ENCODE measurements at regions not wholly inside any gene's neighbourhood (a gene's known extent, or its start where the extent isn't known, plus 50 kb on each side); places are given as distances from the start of the nearest gene placed in this dataset.

DNA sequence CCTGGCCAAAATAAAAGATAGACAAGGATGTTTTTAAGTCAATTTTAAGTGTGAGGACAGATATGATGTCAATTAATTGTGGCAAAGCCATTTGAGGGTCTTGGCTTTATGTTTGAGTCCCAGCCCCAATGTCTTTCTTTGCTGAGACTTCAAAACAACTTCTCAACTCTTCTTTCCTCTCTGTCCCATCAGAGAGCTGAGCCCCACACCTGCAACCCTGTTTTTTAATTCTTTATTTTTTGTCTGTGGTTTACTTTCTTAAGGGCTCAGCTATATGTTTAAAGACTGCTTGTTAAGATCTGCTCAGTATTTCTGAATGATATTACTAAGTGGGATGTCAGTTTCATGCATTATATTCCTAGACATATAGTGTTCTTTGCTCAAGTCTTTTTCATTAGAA lies 164.3 kb downstream of the HS3ST1 start:
- DNase-seq = no peak

DNA sequence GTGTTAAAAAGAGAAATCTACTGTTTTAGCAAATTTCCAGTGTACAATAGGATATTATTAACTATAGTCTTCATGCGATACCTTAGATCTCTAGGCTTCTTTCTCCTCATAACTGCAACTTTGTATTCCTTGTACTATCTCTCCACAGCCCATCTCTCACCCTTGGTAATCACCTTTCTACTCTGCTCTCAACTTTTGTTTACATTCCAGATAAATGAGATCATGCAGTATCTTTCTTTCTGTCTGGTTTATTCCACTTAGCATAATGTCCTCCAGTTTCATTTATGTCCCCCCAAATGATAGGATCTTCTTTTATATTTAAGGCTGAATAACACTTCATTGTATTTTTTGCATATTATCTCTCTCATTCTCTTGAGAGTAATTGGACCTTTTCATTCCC lies 165.5 kb downstream of the HS3ST1 start:
- no peak for DNase-seq

DNA sequence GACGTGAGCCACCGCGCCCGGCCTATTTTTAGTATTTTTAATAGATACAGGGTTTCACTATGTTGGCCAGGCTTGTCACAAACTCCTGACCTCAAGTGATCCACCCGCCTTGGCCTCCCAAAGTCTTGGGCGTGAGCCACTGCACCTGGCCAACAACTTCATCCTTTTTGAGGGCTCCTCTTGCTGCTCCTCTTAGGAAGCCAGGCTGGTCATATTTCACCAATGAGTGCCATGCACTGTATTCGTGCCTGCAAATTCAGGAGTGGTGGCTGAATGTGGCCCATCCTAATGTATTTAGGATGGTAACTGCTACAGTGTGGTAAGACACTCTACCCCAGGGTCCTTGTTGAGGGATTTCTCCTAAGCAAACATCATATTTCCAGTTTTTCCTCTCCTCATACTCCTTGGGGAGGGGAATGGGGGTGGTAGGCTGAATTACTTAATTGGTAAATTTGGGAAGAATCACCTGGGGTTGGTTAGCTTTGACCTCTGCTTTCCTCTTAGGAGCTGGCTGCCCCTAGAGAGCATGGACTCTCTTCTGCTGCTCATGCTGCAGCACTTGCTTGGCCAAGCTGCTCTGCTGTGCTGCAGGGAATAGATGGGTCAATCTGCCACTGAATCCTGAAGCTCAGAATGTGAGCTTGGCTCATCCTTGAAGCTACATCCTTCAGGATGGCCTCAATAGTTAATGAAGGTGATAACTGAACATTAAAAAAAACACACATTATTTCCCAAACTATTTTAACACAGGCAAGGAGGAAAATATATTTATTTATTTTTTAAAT lies 167.4 kb downstream of the HS3ST1 start:
- no peak for DNase-seq

DNA sequence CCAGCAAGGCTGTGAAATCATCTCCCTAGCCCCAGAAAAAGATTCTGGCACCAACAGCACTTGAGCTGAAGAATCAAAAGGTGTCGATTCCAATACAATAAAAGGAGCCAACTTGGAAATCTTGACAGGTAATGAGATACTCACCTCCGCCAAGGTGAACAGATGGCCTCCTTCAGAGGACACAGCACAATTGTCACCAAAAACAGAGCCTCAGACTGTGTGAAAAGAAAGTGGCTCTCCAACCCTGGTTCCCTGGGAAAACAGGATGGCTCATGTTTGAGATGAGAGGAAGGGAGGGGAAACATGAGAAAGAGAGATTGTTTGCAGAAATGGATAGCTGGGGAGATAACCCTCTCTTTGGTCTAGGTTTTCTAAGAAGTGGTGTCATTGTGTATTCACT lies 168.9 kb downstream of the HS3ST1 start:
- no peak for DNase-seq

DNA sequence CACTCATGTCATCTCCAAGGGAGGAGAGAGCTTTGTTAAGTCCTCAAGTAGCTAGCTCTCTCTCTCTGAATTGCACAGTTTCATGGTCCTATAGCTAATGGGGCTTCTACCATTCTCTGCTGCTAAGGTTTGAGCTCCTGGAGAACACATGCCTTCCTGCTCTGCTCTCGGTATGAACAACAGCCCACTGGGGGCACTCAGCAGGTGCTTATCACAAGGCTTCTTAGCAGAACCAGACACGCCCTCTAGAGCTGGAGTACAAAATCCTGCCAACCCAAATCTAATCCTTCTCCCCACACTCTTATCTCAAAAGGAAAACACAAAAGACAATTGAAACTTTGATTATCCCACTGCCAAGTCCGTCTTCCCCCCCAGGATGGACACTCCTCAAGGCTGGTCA lies 176.5 kb downstream of the HS3ST1 start:
- DNase-seq = no peak

DNA sequence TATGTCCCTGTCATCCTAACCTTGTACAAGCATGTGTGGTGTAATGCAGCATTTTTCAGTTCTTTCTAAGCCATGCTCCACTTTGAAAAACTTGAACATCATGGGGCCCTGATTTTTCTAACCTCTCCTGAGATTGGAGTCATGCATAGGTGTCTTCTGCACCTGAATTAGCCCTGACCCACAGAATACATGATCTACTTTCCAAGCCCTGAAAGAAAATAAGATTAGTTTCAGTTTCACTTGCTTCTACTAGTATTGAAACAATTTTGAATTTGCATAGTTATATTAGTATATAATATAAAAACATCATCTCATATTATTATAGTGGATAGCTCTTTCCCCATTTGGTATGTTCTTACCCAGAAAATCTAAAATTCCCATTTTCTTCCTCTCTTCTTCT lies 178.2 kb downstream of the HS3ST1 start:
- DNase-seq = no peak

DNA sequence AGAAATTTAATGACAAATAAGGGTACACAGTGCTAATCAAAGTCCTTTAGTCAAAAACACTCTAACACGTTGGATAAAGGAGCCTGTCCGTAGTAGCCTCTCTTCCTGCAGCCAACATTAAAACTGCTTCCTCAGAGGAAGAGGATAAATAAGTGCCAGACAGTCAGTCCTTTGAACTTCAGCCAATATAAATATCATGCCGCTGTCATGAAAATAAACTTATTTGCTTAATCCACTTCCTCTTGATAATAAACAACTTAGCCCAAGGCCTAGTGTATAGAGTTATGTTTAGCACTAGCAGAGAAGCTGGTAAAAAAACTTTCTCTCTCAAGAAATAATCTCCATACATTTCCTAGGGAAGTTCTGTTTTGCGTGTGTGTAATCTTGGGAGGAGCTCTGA lies 196.7 kb downstream of the HS3ST1 start:
- no peak for DNase-seq

DNA sequence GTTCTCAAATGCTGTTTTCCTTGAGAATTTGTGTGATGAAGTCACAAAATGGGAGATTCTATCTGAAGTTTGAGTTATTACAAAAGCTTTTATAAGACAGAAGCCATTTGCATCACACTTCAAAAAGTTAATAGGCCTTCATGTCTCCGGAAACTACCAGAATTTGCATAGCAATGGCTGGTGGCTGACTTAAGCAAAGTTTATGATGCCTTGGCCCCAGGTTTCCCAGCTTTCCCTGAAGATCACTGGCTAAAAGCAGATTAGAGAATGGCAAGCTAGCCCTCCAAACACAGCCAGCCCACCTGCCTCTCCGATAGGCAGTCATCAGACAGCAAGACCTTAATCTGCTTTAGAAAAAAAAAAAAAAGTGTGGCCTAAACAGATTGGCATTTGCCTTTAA lies 197.8 kb downstream of the HS3ST1 start:
- no peak for DNase-seq

DNA sequence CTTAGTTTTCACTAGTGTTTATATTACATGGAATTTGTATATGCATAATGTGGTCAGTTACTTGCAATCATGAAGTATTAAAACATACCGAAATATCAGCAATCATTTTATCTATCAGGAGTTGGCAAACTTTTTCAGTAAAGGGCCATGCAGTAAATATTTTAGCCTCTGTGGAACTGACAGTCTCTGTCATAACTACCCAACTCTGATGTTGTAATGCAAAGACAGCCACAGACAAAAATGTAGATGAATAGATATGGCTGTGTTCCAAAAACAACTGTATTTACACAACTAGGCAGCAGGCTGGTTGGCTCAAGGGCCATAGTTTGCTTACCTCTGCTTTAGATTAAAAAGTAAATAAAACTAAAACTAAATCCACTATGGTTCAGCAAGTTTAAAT lies 200.2 kb downstream of the HS3ST1 start:
- DNase-seq = peak; percentile 51

DNA sequence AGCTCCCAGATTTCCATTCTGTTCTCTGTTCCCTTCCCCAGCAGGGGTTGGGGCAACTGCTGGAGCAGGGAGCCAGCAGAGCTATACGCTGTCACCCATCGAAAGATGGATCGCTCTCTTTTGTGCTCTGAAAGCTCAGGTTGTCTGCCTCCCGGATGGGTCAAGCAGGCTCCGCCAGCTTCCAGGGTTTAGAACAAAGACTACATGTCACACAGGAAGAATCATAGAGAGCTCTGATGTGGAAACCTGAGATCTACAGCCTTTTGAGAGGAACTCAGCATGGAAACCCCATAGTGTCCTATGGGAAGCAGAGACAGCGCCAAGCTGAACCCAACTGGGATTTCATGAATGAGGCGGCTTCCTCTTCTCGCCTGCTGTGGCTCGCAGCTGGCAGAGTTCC lies 205.4 kb downstream of the HS3ST1 start:
- DNase-seq = no peak

DNA sequence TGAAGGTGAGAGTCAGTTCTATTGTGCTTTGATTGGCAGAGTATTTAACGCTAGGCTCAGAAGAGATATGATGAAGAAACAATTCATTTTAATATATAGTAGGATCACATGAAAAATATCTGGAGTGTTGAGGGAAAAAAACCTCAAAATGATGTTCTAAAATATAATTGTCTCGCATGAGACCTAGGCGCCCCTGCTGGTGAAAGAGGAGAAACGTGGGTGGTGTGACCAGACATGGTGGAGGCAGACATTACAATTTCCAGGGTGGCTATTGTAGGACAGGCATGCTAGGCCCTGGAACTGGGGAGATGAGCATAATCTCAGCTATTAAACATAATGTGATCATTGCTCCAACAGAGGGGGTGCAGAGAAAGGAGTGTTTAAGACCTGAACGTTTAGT lies 210.0 kb downstream of the HS3ST1 start:
- DNase-seq = no peak

DNA sequence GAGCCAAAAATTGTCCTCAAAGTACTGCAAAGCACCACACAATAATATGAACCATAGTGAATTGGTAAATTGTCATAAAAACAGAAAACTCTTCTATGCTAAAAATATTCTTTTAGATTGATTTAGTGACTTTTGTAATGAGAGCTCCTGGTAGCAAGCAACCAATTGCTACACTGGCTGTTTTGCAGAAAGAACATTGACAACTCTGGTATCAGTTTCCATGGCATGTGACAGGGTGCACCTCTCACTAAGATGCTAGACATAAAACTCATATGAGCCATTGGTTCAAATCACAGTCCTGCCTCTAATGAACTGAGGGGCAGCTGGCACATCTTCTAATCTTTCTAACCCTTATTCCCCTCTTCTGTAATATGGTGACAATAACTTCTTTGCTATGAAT lies 212.2 kb downstream of the HS3ST1 start:
- DNase-seq = no peak

DNA sequence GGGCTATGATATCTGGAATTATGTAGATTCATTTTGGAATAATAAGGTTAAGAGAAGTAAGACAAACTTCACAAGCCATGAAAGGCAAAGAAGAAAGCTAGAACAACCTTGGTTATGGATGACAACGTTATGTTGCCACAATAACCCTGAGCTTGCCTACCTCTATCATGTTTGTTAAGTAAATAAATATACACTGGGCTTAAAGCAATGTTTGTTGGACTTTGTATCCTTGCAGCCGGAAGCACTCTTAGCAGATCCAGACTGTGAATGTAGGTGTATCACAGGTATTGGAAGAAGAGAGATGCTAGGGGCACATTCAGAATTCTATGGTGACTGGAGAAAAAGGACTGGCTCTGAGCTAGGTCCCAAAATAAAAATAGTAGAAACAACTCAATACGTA lies 214.4 kb downstream of the HS3ST1 start:
- DNase-seq = no peak

DNA sequence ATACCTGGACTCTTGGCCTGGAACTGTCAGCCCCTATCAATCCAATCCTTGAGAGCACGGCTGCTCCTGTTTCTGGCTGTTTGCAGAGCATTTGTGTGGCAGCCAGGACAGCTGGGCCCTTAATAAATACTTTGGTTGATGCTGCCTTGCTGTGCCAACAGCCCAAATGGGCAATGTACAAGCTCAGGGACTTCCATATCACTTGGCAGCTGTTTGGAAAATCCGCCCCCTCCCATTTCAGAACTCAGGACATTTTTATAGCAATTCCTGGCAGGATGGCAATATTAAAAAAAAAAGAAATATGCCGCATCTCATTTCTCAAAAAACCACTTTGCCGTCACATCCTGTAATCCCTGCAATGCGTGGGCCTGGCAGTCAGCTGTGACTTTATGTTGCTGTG lies 218.9 kb downstream of the HS3ST1 start:
- no peak for DNase-seq

DNA sequence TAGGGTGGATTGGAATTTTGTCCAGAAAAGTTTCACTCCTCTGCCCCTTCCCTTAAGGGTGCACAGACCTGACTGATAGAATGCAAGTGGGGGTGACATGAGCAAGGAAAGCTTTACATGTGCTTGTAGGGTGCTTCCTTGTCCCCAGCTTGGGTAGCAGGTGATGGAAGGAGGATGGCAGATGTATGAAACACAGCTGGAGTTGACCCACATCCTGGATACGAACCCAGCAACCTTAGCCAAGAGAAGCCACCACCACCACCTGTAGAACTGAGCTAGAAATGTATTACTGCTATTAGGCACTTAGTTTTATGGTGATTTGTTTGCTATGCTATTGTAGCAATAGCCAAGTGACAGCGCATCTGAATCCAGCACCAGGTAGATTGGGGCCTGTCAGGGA lies 227.4 kb downstream of the HS3ST1 start:
- DNase-seq = no peak

DNA sequence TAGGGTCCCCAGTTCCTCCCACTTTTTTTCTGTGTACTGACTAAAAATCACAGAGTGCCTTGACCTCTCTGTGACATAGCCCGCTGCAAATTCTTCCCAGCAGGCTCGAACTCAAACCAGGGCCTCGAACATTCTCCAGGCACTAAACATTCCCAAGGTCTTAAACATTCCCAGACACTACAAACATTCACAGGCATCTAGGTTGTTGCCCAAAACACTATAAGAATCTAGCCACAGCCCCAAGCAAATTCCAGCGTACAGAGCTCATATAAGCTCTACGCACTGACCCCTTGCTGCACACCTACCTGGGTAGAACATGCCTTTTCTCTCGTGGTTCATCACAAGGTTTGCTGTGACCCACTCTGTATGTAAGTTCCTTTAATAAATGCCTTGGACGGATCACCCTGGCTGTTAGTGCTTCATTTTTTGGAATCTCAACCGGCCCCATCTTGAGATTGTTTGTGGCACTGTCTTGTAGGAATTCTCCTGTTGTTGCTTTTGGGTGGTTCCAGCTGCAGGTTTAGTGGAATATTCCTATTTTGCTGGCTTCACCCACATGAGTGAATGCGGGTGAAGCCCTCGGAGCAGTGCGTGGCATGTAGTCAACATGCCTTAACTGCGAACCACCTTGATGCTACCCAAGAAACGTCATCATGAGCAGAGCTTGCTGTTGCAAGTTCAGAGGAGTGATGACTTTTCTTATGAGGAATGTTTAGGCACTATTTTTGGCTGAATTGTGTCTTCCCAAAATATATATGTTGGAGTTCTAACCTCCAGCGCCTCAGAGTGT lies 230.0 kb downstream of the HS3ST1 start:
- DNase-seq = no peak

DNA sequence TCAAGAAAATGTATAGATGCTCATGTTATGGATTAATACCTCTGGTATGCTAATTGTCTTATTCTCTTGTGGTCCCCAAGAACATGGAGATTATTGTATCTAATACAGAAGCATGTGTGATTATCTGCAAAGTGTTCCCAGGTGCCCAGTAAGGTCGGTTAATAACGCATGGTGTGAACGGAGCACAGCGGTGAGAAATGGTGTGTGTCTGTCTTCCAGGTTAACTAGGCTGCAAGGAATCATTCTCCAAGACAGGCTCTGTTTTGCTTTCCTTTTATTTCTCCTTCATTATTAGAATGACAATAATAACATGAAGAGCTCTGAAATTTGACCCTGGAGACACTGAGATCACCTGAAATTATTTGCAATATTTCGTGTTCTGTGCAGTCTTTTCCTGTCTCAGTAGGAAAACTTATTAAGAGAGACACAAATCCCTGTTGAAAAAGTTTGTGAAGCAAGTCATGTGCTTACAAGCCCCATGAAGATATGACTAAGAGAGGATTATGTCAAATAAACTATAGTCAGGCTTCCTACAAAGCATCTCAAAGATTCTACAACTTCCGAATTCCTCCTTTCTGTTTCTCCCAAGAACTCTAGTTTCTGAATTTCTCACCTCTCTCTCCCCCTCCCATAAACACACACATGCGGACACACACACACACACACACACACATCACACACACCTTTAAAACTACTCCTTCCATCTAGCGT lies 230.9 kb downstream of the HS3ST1 start:
- no peak for DNase-seq

DNA sequence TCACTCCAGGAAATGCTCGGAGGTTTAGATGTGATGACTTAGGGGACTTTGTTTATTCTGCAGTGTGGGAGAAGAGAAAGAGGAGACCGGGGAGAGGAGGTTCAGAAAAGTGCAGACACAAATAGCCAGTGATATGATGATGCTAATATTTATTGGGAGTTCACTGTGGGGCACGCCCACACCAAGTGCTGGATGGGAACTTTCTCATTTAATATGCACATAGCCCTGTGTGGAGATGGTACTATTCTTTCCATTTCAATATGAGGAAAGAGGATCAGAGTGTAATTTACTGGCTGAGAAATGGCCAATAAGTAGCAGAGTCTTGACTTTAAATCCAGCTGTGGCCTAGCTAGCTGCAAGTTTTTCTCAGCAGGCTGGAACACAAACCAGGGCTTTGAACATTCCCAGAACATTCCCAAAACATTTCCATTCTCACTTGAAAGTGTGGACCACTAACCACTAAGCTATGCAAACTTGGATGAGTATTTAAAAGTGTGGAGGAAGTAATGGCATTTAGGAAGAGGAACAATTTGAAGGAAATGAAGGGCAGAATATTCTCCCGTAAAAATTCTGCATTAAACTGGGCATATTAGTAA lies 231.7 kb downstream of the HS3ST1 start:
- no peak for DNase-seq

DNA sequence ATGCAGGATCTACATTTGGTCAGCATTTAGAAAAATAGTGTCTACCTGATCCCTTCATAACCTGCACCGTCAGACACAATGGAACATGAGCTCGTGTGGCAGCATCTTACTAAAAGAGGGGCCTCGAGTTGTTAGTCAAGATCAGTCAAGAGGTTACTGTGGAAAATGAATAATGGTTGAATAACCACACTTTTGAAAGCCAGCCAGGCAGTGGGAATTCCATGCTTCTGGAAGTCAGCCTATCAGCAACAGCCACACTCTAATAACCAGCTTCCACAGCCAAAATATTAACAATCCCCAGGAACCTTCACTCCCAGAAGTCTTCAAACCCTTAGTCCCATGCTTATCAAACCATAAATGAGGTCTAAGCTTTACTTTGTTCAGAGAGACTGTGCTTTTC lies 234.3 kb downstream of the HS3ST1 start:
- no peak for DNase-seq

DNA sequence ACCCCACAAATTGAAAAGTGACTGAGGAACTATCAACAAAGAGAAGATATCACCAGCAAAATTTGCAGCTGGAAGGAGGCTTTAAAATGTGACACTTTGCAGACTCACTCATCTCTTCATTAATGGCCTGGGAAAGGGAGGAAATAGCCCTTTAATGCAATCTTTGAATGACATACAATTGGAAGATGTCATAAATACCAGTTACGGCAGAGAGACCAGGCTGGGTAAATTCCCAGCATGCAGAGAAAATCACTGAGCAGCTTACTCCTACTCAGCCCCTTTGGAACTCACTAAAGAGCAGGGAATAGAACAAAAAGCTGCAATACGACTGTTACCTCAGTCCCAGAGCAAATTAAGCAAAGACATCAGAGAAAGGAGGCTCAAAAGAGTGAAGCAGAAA lies 238.9 kb downstream of the HS3ST1 start:
- no peak for DNase-seq

DNA sequence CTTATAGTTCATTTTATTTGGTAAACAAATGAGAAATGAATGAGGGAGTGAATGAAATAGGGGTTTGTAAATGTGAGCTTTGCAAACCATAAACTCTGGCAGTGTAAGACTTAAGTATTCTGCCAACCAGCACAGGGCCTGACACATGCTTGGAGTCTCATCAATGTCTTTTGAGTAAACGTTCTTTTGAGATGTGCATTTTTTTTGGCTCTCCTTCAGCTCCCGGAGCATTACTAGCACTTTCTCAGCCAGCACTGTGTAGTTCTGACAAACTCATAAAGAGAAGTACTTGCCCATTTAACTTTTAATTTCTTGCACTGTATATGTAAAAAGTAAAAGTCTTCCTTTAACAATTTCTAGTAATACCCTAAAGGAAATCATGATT lies 245.3 kb downstream of the HS3ST1 start:
- no peak for DNase-seq

DNA sequence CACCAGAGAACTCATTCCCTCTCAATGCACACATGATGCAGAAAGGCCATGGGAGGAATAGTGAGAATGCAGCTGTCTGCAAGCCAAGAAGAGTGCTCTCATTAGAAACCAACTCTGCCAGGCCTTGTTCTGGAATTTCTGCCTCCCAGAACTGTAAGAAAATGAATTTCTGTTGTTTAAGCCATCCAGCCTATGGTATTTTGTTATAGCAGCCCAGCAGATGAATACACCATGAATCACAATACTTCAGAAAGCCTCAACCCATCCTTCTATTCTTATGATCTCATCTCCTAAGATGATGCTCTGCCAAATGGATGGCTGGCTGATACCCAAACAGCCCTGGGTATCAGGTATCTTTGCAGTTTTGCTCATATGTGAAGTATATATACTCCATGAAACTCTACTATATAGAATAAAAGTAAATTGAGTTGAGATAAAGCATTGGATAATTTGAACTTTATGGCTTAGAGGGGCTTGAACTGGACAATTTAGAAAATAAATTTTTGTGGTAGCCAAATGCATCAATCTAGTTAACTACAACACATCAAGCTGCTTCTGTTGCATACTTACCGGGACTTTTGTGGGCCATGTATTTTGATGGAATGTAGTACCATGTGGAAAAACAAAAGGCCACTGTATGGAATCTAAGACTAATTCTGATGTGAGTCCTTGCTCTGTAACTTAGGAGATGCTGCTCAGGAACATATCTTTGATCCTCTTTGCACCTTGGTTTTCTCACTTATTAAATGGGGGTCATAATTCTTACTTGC lies 245.9 kb downstream of the HS3ST1 start:
- DNase-seq = no peak

DNA sequence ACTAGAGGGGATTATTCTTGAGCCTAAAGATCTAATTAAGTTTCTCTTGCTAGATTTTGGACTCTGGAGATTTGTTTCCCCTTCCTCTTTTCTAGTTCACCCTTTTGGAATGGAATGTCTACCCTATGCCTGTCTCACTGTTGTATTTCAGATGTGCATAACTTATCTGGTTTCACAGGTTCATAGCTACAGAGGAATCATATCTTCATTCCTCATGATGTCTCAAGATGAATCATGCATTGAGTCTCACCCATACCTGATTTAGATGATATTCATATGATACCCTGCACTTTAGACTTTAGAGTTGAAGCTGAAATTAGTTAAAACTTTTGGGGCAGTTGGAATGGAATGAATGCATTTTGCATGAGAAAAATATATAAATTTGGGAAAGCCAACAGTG lies 246.7 kb downstream of the HS3ST1 start:
- DNase-seq = no peak
